ENCODE measurements at regions not wholly inside any gene's neighbourhood (a gene's known extent, or its start where the extent isn't known, plus 50 kb on each side); places are given as distances from the start of the nearest gene placed in this dataset.

- no peak for TF ChIP-seq CTCF (IDR thresholded peaks at IDR 0.05; ENCODE audit: low read depth, low read length)
- no peaks in the 10 kb centered on the region for H3K36me3 ChIP-seq
- DNase-seq: no peak
Measured at GRCh38 chr6:103280417-103280816, 1579.3 kb downstream of the HACE1 start.

GRCh38 chr6:103277936-103278335, 1581.8 kb downstream of the HACE1 start:
- Histone ChIP-seq H3K4me3 (ENCODE audit: low read depth, low read length) (no peak overlapping the region), H3K36me3 (no peaks in the 10 kb centered on the region), H3K9me3 (no peaks in the 10 kb centered on the region), H3K4me1 (no peaks in the 10 kb centered on the region), H3K27me3 (no peaks in the 10 kb centered on the region)
- no peak for DNase-seq
- no peak for TF ChIP-seq CTCF (IDR thresholded peaks at IDR 0.05; ENCODE audit: low read depth, low read length)

More at GRCh38 chr6:103280417-103280816, 1579.3 kb downstream of the HACE1 start:
- Histone ChIP-seq H3K4me3 (ENCODE audit: low read depth, low read length) (no peak overlapping the region), H3K4me1 (no peaks in the 10 kb centered on the region), H3K27me3 (no peaks in the 10 kb centered on the region), H3K9me3 (no peaks in the 10 kb centered on the region)

- Histone ChIP-seq H3K4me1 (peaks cover 26% of the 10 kb centered on the region), H3K4me3 (ENCODE audit: low read depth, low read length) (no peak overlapping the region), H3K9me3 (no peaks in the 10 kb centered on the region), H3K36me3 (no peaks in the 10 kb centered on the region), H3K27me3 (no peaks in the 10 kb centered on the region)
- peak; percentile 74 for TF ChIP-seq CTCF (IDR thresholded peaks at IDR 0.05; ENCODE audit: low read depth, low read length)
- DNase-seq: no peak
Measured at GRCh38 chr6:103273048-103273447, 1586.7 kb downstream of the HACE1 start.

- no peaks in the 10 kb centered on the region for H3K36me3 ChIP-seq
- H3K4me1 ChIP-seq: peaks cover 26% of the 10 kb centered on the region
- no peaks in the 10 kb centered on the region for H3K9me3 ChIP-seq
- no peak for TF ChIP-seq CTCF (IDR thresholded peaks at IDR 0.05; ENCODE audit: low read depth, low read length)
- no peak overlapping the region for H3K4me3 ChIP-seq (ENCODE audit: low read depth, low read length)
- H3K27me3 ChIP-seq: no peaks in the 10 kb centered on the region
- DNase-seq: no peak
Measured at GRCh38 chr6:103269581-103269980, 1590.1 kb downstream of the HACE1 start.

- Histone ChIP-seq H3K27me3 (no peaks in the 10 kb centered on the region), H3K36me3 (no peaks in the 10 kb centered on the region), H3K4me1 (peaks cover 26% of the 10 kb centered on the region), H3K4me3 (ENCODE audit: low read depth, low read length) (no peak overlapping the region), H3K9me3 (no peaks in the 10 kb centered on the region)
- TF ChIP-seq CTCF (IDR thresholded peaks at IDR 0.05; ENCODE audit: low read depth, low read length): no peak
- no peak for DNase-seq
Measured at GRCh38 chr6:103268335-103268734, 1591.4 kb downstream of the HACE1 start.

- no peak for TF ChIP-seq CTCF (IDR thresholded peaks at IDR 0.05; ENCODE audit: low read depth, low read length)
- no peak for DNase-seq
- H3K27me3 ChIP-seq: no peaks in the 10 kb centered on the region
Measured at GRCh38 chr6:103264020-103264419, 1595.7 kb downstream of the HACE1 start.

More at GRCh38 chr6:103264020-103264419, 1595.7 kb downstream of the HACE1 start:
- H3K36me3 ChIP-seq: no peaks in the 10 kb centered on the region
- H3K9me3 ChIP-seq: no peaks in the 10 kb centered on the region
- no peaks in the 10 kb centered on the region; the same call in 1 of the 2 replicates for H3K4me1 ChIP-seq
- H3K4me3 ChIP-seq (ENCODE audit: low read depth, low read length): no peak overlapping the region

Data from BE2C (cell line).